ENCODE measurements at regions not wholly inside any gene's neighbourhood (a gene's known extent, or its start where the extent isn't known, plus 50 kb on each side); places are given as distances from the start of the nearest gene placed in this dataset.

GRCh38 chr3:82629937-82630336, 868.5 kb upstream of the GBE1 start:
- Mint-ChIP-seq H3K9me3 (peaks cover 0 to 9% (median 4%) of the 10 kb centered on the region in 7 donors), H3K4me3 (no peak overlapping the region), H3K4me1 (no peaks in the 10 kb centered on the region), H3K27ac (no peak overlapping the region), H3K36me3 (no peaks in the 10 kb centered on the region), H3K27me3 (ENCODE audit: low read depth in 3 of 3) (no peaks in the 10 kb centered on the region)
- Histone ChIP-seq H3K4me2 (replicated peaks; ENCODE audit: extremely low read depth, low read length, poor library complexity, severe bottlenecking) (no peak overlapping the region), H3K79me2 (ENCODE audit: insufficient read depth, low read length) (no peaks in the 10 kb centered on the region), H3K27ac (ENCODE audit: low read depth in 1 of 2, low read length in 2 of 2) (no peak overlapping the region), H3K9ac (ENCODE audit: insufficient read depth, low read length, poor library complexity, severe bottlenecking) (no peak overlapping the region), H4K20me1 (ENCODE audit: insufficient read depth, low read length) (no peaks in the 10 kb centered on the region), H3K27me3 (ENCODE audit: control insufficient read depth in 2 of 2, insufficient read depth in 2 of 2, low read length in 2 of 2) (no peaks in the 10 kb centered on the region), H3K4me3 (replicated peaks in 1 of 3; ENCODE audit: low read depth in 2 of 3, low read length in 3 of 3) (no peak overlapping the region), H2AFZ (ENCODE audit: insufficient read depth, low read depth, low read length, poor library complexity, severe bottlenecking) (no peak overlapping the region), H3K4me1 (ENCODE audit: control insufficient read depth in 1 of 2, insufficient read depth in 2 of 2, low read length in 2 of 2) (no peaks in the 10 kb centered on the region), H3K9me3 (replicated peaks in 1 of 2; ENCODE audit: control insufficient read depth in 1 of 2, insufficient read depth in 1 of 2, low read length in 2 of 2) (no peaks in the 10 kb centered on the region), H3K36me3 (replicated peaks in 1 of 2; ENCODE audit: control insufficient read depth in 1 of 2, insufficient read depth in 2 of 2, low read length in 2 of 2) (no peaks in the 10 kb centered on the region)
- WGBS (ENCODE audit: insufficient coverage) = no CpG with 5 or more reads among the region's 3 CpGs
- no peak for TF ChIP-seq CTCF (IDR thresholded peaks at IDR 0.05)
- intact Hi-C loops (cut with micrococcal nuclease) = no loop called here
- DNase-seq = no peak

- Histone ChIP-seq H3K4me2 (replicated peaks; ENCODE audit: extremely low read depth, low read length, poor library complexity, severe bottlenecking) (no peak overlapping the region), H3K9me3 (replicated peaks in 1 of 2; ENCODE audit: control insufficient read depth in 1 of 2, insufficient read depth in 1 of 2, low read length in 2 of 2) (peaks cover 0 to 3% of the 10 kb centered on the region in 2 donors), H3K27ac (ENCODE audit: low read depth in 1 of 2, low read length in 2 of 2) (no peak overlapping the region), H3K4me3 (replicated peaks in 1 of 3; ENCODE audit: low read depth in 2 of 3, low read length in 3 of 3) (no peak overlapping the region), H3K9ac (ENCODE audit: insufficient read depth, low read length, poor library complexity, severe bottlenecking) (no peak overlapping the region), H3K27me3 (ENCODE audit: control insufficient read depth in 2 of 2, insufficient read depth in 2 of 2, low read length in 2 of 2) (no peaks in the 10 kb centered on the region), H3K79me2 (ENCODE audit: insufficient read depth, low read length) (no peaks in the 10 kb centered on the region), H3K4me1 (ENCODE audit: control insufficient read depth in 1 of 2, insufficient read depth in 2 of 2, low read length in 2 of 2) (no peaks in the 10 kb centered on the region), H4K20me1 (ENCODE audit: insufficient read depth, low read length) (no peaks in the 10 kb centered on the region), H2AFZ (ENCODE audit: insufficient read depth, low read depth, low read length, poor library complexity, severe bottlenecking) (no peak overlapping the region), H3K36me3 (replicated peaks in 1 of 2; ENCODE audit: control insufficient read depth in 1 of 2, insufficient read depth in 2 of 2, low read length in 2 of 2) (no peaks in the 10 kb centered on the region)
- TF ChIP-seq CTCF (IDR thresholded peaks at IDR 0.05) = no peak
- DNase-seq = no peak
- no peak overlapping the region for H3K4me3 Mint-ChIP-seq
- H3K36me3 Mint-ChIP-seq = no peaks in the 10 kb centered on the region
- peaks cover 0 to 14% (median 8%) of the 10 kb centered on the region in 7 donors for H3K9me3 Mint-ChIP-seq
- H3K4me1 Mint-ChIP-seq = no peaks in the 10 kb centered on the region
- intact Hi-C loops (cut with micrococcal nuclease) = no loop called here
- no CpG with 5 or more reads among the region's 4 CpGs for WGBS (ENCODE audit: insufficient coverage)
- no peaks in the 10 kb centered on the region for H3K27me3 Mint-ChIP-seq (ENCODE audit: low read depth in 3 of 3)
- no peak overlapping the region for H3K27ac Mint-ChIP-seq
Measured at GRCh38 chr3:82628385-82629014, 867.1 kb upstream of the GBE1 start.

All from CD14-positive monocyte (primary cell).